Stimulated activated CD4-positive, alpha-beta T cell treated with anti-CD3 and anti-CD28 coated beads, Interleukin-15, amount 100 ng/mL, for 24 hours (primary cell): ENCODE measurements at regions not wholly inside any gene's neighbourhood (a gene's known extent, or its start where the extent isn't known, plus 50 kb on each side); places are given as distances from the start of the nearest gene placed in this dataset.

Source experiments
- DNase-seq: peaks from one replicate; pipeline ENCODE4 v3.0.0-alpha.2; 2020

- DNase-seq = no peak
These were observed 901.0 kb upstream of the MAP3K7 start for GRCh38 chr6:91487696-91488392.

DNA sequence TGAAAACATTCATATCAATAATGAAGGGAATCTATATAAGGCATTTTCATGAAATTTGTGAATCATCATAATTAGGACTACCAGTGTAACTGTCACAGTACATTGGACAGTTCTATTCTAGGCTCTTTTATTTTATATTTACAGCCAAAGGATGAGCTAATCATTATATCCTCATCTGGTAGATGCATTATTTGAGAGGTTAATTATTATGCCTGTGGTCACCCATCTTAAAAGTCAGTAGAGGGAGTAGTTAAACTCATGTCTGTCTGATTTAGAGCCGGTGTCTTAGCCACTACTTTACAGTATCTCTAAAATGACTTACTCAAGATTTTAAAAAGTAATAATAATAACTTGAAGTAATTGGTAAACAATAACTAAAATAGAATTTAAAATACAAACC, 899.3 kb upstream of the MAP3K7 start:
- DNase-seq = no peak

DNA sequence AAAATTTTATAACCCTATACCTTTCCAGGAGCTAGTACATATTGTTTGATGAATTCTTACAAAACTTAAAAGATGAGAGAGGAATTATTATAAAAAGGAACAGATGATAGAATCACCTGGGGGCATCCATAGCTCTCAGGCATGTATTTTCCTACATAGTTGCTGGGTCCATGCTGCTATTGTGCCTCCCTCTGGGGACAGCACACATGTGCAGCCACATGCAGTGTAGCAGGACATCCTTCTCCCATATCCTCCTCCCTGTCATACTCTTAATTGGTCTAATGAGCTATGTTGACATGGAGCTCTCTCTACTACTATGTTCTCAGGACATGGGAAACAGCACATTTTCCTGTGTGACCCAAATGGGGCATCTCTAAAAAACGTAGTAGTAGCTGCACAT, 898.2 kb upstream of the MAP3K7 start:
- DNase-seq = no peak

- no peak for DNase-seq
These were observed 896.7 kb upstream of the MAP3K7 start for GRCh38 chr6:91483415-91484105.

DNA sequence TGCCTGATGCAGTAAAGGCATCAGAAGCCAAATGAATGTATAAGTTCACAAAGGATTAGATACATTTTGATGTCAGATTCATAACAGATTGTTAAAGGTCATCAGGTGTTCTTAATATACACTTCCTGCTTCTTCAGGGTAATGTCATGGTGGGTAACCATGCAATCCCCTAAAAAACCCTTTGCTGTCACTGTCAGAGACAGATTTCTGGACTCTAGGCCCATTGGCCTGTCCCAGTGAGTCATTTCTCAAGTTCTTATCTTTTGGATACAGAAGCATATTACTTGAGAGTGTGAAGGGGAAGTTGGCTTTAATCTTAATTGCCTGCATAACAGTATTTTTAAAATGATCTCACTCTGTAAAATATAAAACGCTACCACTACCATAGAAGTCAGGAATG, 895.6 kb upstream of the MAP3K7 start:
- DNase-seq = no peak

GRCh38 chr6:91480402-91480801, 893.5 kb upstream of the MAP3K7 start:
- no peak for DNase-seq

DNA sequence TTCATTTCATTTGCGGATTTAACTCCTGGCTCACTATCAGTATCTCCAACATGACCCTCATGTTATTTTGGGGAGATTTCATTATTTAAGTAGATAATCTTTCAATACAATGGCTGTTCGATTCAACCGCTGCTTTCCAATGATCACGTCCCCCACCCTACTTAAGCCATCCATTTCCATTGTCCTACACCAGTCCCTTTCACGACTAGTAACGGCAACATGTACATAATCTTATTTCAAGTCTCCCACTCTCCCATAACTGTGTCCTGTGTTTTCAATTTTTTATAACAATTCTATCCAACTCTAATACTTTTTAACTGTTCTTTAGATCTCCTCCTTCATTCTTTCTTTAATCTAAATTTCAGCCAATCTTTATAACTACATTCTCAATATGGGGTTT, 890.8 kb upstream of the MAP3K7 start:
- no peak for DNase-seq

DNA sequence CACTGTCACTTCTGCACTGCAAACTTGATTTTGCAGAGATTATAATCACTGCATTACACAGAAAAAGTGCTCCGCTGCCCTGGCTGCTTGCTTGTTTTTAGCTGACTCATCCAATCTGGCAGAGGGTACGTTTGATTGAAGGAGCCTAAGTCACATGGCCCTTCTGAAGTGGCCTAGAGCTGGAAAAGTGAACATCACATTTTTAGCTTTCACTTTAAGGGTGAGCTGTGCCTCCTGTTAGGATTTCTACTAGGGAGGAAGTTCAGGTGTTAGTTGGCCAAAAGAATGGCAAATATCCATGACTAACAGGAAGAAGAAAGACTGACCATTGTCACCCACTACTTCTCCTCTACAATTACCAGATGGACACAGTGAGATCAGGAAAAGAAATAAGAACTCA, 889.1 kb upstream of the MAP3K7 start:
- DNase-seq = no peak

GRCh38 chr6:91465393-91465792, 878.5 kb upstream of the MAP3K7 start:
- DNase-seq = no peak

DNA sequence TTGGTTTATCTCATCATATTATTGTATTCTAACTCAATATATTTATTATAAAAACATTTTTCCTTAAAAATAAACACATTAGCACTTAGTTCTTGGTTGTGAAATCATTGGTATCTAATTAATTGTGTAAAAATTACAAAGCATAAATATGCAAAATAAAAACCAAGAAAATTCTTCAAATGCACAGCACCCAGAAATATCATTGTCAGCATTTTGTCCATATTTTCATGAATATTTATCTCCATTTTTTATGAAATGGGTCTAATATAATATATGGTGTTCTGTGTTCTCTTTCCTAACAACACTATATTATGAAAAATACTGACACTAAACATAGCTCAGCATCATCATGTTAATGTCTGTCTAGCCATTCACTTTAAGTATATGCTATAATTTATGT, 877.8 kb upstream of the MAP3K7 start:
- no peak for DNase-seq

DNA sequence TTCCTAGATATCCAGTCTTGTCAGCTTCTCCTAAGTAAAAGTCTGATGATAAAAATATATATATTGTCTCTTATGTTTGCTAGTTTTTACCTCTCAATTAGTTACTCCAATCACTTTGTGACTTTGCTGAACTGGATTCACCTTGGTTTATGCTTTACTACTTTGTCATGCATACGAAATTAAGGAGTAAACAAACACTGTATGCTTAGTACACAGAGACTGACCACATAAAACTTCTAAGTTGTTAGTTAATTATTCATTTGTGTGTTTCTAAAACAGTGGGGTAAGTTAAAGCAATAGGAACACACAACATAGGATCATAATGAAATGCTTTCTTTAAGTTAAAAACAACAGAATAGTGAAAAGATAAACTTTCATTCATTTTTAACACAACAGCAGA, 877.3 kb upstream of the MAP3K7 start:
- DNase-seq = no peak

DNA sequence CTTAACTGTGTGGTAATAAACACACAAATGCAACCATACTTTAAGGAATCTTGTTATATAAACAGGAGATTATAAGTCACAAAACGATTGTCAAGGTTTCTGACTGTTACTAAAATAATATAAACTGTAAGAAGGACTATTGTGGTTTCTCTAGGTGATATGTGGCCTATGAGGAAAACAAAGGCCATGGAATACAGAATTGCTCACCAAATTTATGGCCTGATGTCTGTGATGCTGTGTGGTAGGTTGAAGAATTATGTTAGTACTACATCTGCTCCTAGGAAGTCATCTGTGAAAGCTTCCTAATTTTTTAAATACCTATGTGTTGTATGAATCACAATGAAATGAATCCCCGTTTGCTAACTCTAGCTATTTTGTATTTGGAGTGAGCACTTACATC, 875.4 kb upstream of the MAP3K7 start:
- no peak for DNase-seq

DNA sequence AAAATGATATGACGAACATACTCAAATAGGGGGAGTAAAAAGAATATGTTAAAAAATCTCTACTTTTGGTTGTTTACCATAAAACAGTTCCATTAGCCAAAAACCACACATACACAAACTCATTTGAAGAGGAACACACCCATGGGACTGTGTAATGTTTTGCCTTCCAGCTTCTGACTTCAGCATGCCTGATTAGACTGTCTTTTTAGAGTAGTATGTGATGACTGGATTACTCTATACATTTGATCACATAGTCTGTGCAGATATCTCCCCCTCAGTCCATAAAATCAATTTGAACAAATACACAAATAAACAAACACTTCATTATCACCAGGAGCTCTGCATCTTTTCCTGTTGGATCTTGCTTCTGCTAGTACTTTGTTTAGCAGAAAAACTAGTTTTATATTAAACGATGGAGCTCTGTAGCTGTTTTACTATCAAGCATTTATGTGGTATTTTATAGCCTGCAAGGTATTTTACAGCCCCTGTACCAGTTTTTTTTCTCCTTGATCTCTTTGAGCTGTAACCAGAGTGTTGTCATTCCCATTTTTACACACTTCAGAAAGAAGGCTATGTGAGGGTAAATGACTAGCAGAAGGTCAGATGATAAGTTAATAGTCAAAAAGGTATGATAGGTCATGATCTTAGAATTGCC, 866.5 kb upstream of the MAP3K7 start:
- no peak for DNase-seq

DNA sequence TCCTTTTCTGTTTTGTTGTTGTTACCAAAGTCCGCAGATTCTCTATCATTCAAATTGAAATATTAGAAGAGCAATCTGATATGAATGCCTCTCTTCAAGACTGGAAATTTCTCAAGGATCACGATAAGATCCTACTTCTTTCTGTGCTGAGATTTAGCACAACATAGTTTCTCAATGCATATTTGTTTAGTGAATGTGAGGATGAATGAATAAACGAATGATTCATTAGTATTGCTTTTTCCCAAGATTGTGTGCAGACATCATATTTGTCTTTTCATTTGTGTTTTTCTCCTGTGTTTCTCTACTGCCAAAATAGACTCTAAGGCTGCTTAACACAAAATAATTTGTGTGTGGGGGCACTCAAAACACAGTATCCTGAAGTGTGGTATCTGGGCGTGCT, 862.7 kb upstream of the MAP3K7 start:
- no peak for DNase-seq

GRCh38 chr6:91447530-91448254, 860.8 kb upstream of the MAP3K7 start:
- DNase-seq = no peak

- no peak for DNase-seq
These were observed 860.2 kb upstream of the MAP3K7 start for GRCh38 chr6:91447081-91447480.

- DNase-seq = no peak
These were observed 856.5 kb upstream of the MAP3K7 start for GRCh38 chr6:91443405-91443804.

- DNase-seq = no peak
These were observed 855.5 kb upstream of the MAP3K7 start for GRCh38 chr6:91442342-91442741.

DNA sequence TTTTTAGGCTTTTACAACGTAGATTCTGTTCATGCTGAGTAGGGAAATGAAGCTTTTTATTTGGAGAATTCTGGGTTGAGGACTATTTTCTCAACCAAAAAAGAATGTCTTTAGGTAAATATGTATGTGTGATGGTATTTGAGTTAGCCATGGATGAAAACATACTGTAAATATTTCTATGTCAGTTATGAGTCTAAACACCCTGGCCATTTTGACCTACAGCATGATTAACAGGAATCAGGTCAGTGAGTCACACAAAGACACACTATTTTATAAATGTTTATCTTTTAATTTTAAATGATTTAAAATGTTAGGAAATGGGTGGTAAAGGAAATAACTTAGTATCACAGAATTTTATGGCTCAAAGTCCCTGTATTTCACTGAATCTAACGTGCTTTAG, 851.7 kb upstream of the MAP3K7 start:
- DNase-seq = no peak

- DNase-seq = no peak
These were observed 850.5 kb upstream of the MAP3K7 start for GRCh38 chr6:91437315-91437729.

GRCh38 chr6:91436448-91436847, 849.6 kb upstream of the MAP3K7 start:
- DNase-seq = no peak

DNA sequence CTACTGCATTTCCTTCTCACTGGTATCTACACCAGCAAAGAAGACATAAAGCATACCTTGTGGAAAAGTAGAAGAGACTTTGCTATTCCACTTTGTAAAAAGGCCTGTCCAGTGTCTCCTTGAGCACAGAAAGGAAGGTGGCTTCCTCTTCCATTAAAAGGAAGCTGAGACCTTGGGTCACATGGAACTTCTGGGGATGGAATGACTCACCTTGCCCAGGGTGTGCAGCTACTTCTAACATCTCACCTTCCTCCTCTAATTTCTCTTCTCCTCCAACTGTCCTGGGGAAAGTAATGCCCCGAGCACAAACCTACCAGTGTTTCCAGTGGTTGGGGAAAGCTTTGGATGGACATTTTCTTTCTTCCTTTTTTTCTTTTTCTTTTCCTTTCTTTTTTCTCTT, 848.8 kb upstream of the MAP3K7 start:
- no peak for DNase-seq

DNA sequence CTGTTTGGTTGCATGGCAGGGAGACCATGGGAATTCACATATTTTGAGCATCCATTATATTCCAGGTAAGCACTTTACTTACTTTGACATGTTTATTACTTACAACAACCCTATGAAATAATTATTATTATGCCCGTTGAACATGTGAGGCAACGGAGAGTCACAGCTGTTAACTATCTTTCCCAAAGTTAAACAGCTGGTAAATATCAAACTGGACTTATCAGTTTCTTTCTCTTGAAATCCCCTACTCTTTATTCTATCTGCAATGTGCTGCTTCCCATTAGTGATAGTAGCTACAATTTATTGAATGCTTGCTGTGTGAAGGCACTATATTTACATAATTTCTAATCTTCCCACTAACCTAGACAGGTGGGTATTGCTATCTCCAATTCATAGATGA, 847.7 kb upstream of the MAP3K7 start:
- no peak for DNase-seq
